ENCODE measurements at regions not wholly inside any gene's neighbourhood (a gene's known extent, or its start where the extent isn't known, plus 50 kb on each side); places are given as distances from the start of the nearest gene placed in this dataset.

GRCh38 chrX:4978613-4979012, 1250.1 kb downstream of the NLGN4X start:
- TF ChIP-seq, protein P1, sequence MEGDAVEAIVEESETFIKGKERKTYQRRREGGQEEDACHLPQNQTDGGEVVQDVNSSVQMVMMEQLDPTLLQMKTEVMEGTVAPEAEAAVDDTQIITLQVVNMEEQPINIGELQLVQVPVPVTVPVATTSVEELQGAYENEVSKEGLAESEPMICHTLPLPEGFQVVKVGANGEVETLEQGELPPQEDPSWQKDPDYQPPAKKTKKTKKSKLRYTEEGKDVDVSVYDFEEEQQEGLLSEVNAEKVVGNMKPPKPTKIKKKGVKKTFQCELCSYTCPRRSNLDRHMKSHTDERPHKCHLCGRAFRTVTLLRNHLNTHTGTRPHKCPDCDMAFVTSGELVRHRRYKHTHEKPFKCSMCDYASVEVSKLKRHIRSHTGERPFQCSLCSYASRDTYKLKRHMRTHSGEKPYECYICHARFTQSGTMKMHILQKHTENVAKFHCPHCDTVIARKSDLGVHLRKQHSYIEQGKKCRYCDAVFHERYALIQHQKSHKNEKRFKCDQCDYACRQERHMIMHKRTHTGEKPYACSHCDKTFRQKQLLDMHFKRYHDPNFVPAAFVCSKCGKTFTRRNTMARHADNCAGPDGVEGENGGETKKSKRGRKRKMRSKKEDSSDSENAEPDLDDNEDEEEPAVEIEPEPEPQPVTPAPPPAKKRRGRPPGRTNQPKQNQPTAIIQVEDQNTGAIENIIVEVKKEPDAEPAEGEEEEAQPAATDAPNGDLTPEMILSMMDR (IDR thresholded peaks at IDR 0.05; ENCODE audit: low read depth, low read length): no peak
- no peak overlapping the region for H3K4me3 ChIP-seq (ENCODE audit: low read depth, low read length)

DNA sequence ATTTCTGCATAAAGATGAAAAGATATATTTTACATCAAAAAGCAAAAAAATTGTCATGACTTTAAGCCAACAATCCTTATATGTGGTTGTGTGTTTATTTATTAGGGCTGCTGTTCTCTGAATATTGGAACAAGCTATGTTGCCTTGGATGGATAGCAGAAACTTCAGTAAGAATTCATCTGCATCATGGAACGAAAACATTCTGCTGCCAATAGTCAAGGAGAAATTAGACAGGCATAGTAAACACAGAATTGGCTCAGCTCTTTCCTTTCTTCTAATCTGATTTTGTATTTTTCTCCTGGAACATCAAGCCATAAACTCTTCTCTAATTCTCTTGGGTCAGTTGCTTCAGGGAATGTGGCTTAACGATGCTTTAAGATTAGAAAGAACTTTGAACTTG, 1257.0 kb downstream of the NLGN4X start:
- H3K4me3 ChIP-seq (ENCODE audit: low read depth, low read length): no peak overlapping the region
- TF ChIP-seq, protein P1 (IDR thresholded peaks at IDR 0.05; ENCODE audit: low read depth, low read length): no peak

DNA sequence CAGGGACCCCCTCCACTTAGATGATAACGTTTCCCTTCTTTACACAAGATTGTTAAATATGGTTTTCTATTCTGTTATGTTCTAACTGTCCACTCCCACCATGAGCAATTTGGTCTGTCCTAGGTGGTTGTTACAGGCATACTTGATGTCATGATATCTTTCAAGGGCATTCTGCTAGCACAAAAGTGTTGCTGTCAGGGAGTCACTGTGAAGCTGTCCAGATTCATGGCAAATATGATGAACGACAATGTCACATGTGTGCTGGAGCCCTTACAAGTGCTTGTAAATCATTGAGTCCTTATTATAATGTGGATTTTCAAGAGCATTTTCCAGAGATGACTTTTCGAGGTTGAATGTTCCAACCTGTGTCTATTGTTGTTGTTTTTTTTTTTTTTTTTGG, 1250.7 kb upstream of the PRKX start:
- TF ChIP-seq, protein P1 (IDR thresholded peaks at IDR 0.05; ENCODE audit: low read depth, low read length): no peak
- no peak overlapping the region for H3K4me3 ChIP-seq (ENCODE audit: low read depth, low read length)

- TF ChIP-seq, protein P1 (IDR thresholded peaks at IDR 0.05; ENCODE audit: low read depth, low read length): no peak
- H3K4me3 ChIP-seq (ENCODE audit: low read depth, low read length): no peak overlapping the region
Measured at GRCh38 chrX:4963432-4963831, 1250.0 kb upstream of the PRKX start.

DNA sequence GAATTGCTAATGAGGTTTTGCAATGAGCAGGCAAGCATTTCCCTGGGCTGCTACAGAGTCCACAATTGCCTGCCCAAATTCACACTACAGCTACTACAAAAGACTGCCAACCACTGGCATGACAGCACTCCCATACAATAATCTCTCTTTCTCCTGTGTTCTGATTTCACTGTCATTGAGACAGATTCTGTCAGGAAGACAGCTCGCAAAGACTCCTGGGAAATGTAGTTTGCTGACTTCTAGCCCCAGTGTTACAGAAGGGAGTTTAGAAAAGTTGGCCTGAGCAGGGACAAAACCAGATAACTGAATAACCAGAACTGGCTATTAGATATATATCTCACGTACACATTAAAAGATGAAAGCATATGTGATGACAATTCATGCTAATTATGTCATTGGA, 1231.3 kb upstream of the PRKX start:
- TF ChIP-seq, protein P1 (IDR thresholded peaks at IDR 0.05; ENCODE audit: low read depth, low read length): no peak
- no peak overlapping the region for H3K4me3 ChIP-seq (ENCODE audit: low read depth, low read length)

GRCh38 chrX:4936315-4936714, 1222.9 kb upstream of the PRKX start:
- H3K4me3 ChIP-seq (ENCODE audit: low read depth, low read length): no peak overlapping the region
- TF ChIP-seq, protein P1 (IDR thresholded peaks at IDR 0.05; ENCODE audit: low read depth, low read length): no peak

DNA sequence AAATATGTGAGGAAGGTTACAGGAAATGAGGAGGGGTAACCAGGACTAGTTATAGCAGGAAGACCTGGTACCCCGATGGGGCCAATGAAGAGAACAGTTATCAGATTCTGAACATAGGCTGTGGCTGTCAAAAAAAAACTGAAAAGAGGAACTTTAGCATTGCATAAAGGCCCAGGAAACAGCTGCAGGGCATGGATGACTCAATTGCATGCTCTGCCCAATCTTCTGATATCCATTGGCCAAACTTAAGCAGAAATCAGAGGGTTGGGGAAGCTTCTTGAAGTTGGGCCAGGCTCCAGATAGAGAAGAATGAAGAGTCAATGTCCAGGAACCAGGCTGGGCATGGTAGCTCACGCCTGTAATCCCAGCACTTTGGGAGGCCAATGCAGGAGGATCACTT, 1222.4 kb upstream of the PRKX start:
- no peak overlapping the region for H3K4me3 ChIP-seq (ENCODE audit: low read depth, low read length)
- TF ChIP-seq, protein P1 (IDR thresholded peaks at IDR 0.05; ENCODE audit: low read depth, low read length): no peak

Measured in WI38 (cell line).